Panc1 (cell line): ENCODE measurements at regions not wholly inside any gene's neighbourhood (a gene's known extent, or its start where the extent isn't known, plus 50 kb on each side); places are given as distances from the start of the nearest gene placed in this dataset.

Experiments used
- CTCF ChIP-seq: fragments of 450-650 bp; IDR thresholded peaks from 2 replicates; pipeline ENCODE4 v1.5.1; 2017; ENCODE audit warnings: mild to moderate bottlenecking
- REST ChIP-seq, 2 experiments: IDR thresholded peaks; 2 replicates each; pipeline ENCODE4 v1.6.1; 2011 to 2012; ENCODE audit warnings: low read depth in 2 of 2, control low read depth in 1 of 2, low read length in 1 of 2, mild to moderate bottlenecking in 1 of 2, moderate library complexity in 1 of 2; ENCODE audit not compliant: insufficient read depth in 1 of 2

GRCh38 chr14:97931273-97931672, 1134.1 kb downstream of the VRK1 start:
- TF ChIP-seq REST (IDR thresholded peaks at IDR 0.05; ENCODE audit: insufficient read depth in 1 of 2, low read depth in 2 of 2, low read length in 1 of 2) (no peak), CTCF (no peak)
